Ishikawa (cell line): ENCODE measurements at regions not wholly inside any gene's neighbourhood (a gene's known extent, or its start where the extent isn't known, plus 50 kb on each side); places are given as distances from the start of the nearest gene placed in this dataset.

ENCODE experiments used
- CEBPB ChIP-seq: IDR thresholded peaks from 2 replicates; pipeline ENCODE4 v1.6.1; 2012
- CREB1 ChIP-seq: IDR thresholded peaks from 2 replicates; pipeline ENCODE4 v1.6.1; 2012; ENCODE audit warnings: low read depth
- EGR1 ChIP-seq: IDR thresholded peaks from 2 replicates; pipeline ENCODE4 v1.6.1; 2012
- EP300 ChIP-seq: IDR thresholded peaks from 2 replicates; pipeline ENCODE4 v1.6.1; 2012; ENCODE audit warnings: borderline replicate concordance
- FOXM1 ChIP-seq: IDR thresholded peaks from 2 replicates; pipeline ENCODE4 v1.6.1; 2012; ENCODE audit warnings: low read depth, borderline replicate concordance
- NFIC ChIP-seq: IDR thresholded peaks from 2 replicates; pipeline ENCODE4 v1.6.1; 2012
- RAD21 ChIP-seq: IDR thresholded peaks from 2 replicates; pipeline ENCODE4 v1.6.1; 2012; ENCODE audit warnings: low read depth
- TAF1 ChIP-seq: IDR thresholded peaks from 2 replicates; pipeline ENCODE4 v1.6.1; 2012; ENCODE audit warnings: low read depth, mild to moderate bottlenecking
- TCF12 ChIP-seq: IDR thresholded peaks from 2 replicates; pipeline ENCODE4 v1.6.1; 2012; ENCODE audit warnings: low read depth
- TEAD4 ChIP-seq: IDR thresholded peaks from 2 replicates; pipeline ENCODE4 v1.6.1; 2012
- YY1 ChIP-seq: IDR thresholded peaks from 2 replicates; pipeline ENCODE4 v1.6.1; 2012; ENCODE audit warnings: low read depth
- ZBTB7A ChIP-seq: IDR thresholded peaks from 2 replicates; pipeline ENCODE4 v1.6.1; 2012; ENCODE audit warnings: low read depth
- TF ChIP-seq, protein P1 (sequence below): IDR thresholded peaks from 2 replicates; pipeline ENCODE4 v1.6.1; 2012
- TF ChIP-seq, protein P2 (sequence below): IDR thresholded peaks from 2 replicates; pipeline ENCODE4 v1.6.1; 2012; ENCODE audit warnings: low read depth, mild to moderate bottlenecking
- TF ChIP-seq, protein P3 (sequence below): IDR thresholded peaks from 2 replicates; pipeline ENCODE4 v1.6.1; 2012

DNA sequence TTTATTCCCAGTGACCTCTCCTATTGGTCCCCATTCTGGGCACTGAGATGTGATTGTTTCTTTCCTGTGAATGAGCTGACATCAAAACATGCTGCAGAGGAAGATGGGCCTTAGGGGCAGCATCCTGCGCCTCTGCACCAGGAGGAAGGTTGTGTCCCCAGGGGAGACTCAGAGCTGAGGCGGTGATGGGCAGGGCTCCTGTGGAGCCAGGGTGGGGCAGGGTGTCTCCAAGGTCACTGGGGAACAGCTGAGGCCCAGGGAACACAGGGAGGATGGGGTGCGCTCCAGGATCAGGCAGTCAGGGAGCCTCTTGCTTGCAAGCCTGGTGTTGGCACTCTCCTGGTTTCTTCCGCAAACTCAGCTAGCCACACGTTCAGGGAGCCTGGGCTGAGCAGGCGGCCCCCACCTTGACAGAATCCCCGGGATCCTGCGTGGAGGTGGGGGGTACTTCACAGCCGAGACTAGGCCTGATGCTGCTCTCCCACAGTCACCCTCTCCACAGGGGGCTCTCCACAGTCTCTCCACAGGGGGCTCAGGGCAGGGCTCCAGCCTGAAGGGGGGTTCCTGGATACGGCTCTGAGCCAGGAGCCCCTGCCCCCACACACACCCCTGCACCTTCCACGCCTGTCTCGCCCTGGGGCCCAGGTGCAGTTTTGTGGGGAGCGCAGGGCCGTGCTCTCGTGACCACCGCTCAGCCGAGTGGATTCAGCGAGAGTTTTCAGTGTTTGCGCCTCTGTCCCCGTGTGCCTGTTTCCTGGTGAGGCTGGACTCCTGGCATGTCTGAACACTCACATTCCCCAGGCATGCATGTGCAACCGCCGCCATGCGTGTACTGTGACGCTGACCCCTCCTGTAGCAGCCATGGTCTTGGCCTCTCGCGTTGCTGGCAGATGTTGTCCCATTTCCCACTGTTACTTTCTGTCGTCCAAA lies 264.7 kb downstream of the SEC23A start:
- TF ChIP-seq FOXM1 (no peak), CEBPB (no peak), RAD21 (no peak), CREB1 (no peak), TEAD4 (no peak), EP300 (no peak), ZBTB7A (no peak)
- TF ChIP-seq, protein P1, sequence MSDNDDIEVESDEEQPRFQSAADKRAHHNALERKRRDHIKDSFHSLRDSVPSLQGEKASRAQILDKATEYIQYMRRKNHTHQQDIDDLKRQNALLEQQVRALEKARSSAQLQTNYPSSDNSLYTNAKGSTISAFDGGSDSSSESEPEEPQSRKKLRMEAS: no peak
- TF ChIP-seq, protein P2, sequence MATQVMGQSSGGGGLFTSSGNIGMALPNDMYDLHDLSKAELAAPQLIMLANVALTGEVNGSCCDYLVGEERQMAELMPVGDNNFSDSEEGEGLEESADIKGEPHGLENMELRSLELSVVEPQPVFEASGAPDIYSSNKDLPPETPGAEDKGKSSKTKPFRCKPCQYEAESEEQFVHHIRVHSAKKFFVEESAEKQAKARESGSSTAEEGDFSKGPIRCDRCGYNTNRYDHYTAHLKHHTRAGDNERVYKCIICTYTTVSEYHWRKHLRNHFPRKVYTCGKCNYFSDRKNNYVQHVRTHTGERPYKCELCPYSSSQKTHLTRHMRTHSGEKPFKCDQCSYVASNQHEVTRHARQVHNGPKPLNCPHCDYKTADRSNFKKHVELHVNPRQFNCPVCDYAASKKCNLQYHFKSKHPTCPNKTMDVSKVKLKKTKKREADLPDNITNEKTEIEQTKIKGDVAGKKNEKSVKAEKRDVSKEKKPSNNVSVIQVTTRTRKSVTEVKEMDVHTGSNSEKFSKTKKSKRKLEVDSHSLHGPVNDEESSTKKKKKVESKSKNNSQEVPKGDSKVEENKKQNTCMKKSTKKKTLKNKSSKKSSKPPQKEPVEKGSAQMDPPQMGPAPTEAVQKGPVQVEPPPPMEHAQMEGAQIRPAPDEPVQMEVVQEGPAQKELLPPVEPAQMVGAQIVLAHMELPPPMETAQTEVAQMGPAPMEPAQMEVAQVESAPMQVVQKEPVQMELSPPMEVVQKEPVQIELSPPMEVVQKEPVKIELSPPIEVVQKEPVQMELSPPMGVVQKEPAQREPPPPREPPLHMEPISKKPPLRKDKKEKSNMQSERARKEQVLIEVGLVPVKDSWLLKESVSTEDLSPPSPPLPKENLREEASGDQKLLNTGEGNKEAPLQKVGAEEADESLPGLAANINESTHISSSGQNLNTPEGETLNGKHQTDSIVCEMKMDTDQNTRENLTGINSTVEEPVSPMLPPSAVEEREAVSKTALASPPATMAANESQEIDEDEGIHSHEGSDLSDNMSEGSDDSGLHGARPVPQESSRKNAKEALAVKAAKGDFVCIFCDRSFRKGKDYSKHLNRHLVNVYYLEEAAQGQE: no peak

DNA sequence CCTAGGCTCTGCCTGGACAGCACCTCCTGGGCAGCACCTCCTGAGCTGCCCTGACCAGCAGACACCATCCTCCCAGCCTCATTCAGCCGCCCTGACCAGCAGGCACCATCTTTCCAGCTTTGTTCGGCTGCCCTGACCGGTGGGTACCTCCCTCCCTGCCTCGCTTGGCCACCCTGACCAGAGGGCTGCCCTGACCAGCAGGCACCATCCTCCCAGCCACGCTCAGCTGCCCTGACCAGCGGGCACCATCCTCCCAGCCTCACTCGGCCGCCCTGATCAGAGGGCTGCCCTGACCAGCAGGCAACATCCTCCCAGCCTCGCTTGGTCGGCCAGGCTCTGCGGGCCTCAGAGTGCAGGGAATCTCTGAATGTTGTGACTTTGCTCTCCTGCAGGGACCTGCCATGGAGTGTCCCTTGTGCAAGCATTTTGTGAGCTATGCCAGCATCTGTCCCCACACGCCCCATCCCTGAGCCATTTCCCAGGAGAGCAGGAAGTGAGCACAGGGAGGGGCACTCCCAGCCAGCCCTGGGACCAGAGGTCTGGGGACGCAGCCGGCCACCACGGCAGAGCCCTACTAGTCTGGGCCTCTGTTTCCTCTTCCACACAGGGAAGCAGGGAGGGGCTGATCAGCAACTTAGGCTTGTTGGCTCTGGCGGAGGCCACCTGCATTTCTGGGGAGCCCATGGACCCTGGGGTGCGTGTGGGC lies 265.5 kb downstream of the SEC23A start:
- TF ChIP-seq NFIC: no peak
- no peak for TF ChIP-seq CREB1
- no peak for TF ChIP-seq YY1
- TF ChIP-seq TCF12: no peak
- no peak for TF ChIP-seq TEAD4
- TF ChIP-seq, protein P2: no peak

DNA sequence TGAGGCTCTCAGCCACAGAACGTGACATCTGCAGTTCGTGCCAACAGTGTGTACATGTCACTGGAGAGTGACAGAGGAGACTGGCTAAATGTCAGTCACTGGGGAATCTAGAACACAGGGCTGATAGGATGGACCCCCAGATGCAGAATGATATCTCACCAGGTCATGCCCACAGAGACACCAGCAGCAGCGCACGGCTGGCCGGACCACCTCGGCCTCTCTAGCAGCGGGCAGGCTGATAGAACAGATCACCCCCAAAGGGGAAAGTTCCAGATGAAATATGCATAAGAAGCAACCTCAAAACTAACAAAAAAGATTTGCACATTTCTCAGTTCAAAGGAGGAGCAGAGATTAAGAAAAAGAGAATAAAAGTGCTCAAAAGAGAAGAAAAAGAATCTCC lies 266.5 kb downstream of the SEC23A start:
- TF ChIP-seq EP300 (no peak), CREB1 (no peak), EGR1 (no peak), NFIC (no peak), CEBPB (no peak), ZBTB7A (no peak), FOXM1 (no peak), TAF1 (no peak), RAD21 (no peak), YY1 (no peak), TEAD4 (no peak), TCF12 (no peak)
- TF ChIP-seq, protein P1: no peak
- TF ChIP-seq, protein P3, sequence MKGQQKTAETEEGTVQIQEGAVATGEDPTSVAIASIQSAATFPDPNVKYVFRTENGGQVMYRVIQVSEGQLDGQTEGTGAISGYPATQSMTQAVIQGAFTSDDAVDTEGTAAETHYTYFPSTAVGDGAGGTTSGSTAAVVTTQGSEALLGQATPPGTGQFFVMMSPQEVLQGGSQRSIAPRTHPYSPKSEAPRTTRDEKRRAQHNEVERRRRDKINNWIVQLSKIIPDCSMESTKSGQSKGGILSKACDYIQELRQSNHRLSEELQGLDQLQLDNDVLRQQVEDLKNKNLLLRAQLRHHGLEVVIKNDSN: no peak
- TF ChIP-seq, protein P2: no peak

DNA sequence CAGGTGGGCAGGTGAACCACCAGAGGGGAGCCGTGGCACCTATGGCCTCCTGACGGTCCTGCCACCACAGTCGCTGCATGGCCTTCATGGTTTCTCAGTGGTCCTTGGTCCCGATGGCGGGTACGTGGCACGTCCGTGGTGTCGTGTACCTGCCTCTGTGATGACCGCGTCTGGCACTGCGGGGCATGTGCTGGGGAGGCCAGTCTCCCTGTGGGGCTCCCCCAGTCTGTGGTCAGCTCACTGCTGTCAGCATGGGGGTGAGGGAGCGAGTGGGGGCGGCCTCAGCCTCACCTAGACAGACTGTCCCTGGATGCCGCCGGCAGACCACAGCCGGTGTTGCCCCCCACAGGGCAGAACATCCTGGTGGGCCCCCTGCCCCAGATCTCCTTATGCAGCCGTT lies 267.2 kb downstream of the SEC23A start:
- no peak for TF ChIP-seq NFIC
- TF ChIP-seq, protein P2: no peak
- TF ChIP-seq, protein P3: no peak
- no peak for TF ChIP-seq TEAD4
- TF ChIP-seq FOXM1: no peak
- no peak for TF ChIP-seq EGR1
- TF ChIP-seq CEBPB: no peak
- no peak for TF ChIP-seq YY1
- TF ChIP-seq EP300: no peak
- TF ChIP-seq TAF1: no peak
- no peak for TF ChIP-seq ZBTB7A
- TF ChIP-seq, protein P1: no peak
- no peak for TF ChIP-seq RAD21
- TF ChIP-seq TCF12: no peak
- TF ChIP-seq CREB1: no peak
